Cerebellar nuclear complex (tissue), 1 donor: ENCODE measurements at regions not wholly inside any gene's neighbourhood (a gene's known extent, or its start where the extent isn't known, plus 50 kb on each side); places are given as distances from the start of the nearest gene placed in this dataset.

Experiments
- DNase-seq, 2 experiments: peaks; one replicate each; lab custom pipeline; 2025; lab: John Stamatoyannopoulos, UW

DNA sequence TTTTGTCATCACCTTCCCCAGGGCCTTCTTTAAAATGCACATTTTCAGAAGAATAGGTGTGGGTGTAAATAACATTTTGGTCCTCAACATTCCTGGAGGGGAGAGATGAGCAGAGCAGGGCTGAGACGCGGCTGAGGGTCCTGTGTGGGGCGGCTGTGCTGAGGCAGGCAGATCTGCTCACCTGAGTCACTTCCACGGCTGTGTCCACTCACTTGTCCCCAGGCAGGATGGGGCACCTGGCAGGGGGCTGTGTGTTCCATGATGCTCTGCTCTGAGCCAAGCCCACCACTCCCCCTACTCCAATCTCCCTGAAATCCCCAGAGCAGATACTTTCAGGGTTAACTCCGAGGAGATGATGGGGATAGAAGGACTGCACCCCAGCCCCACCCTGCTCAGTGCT lies 93.8 kb downstream of the GLRX3 start:
- no peak for DNase-seq

DNA sequence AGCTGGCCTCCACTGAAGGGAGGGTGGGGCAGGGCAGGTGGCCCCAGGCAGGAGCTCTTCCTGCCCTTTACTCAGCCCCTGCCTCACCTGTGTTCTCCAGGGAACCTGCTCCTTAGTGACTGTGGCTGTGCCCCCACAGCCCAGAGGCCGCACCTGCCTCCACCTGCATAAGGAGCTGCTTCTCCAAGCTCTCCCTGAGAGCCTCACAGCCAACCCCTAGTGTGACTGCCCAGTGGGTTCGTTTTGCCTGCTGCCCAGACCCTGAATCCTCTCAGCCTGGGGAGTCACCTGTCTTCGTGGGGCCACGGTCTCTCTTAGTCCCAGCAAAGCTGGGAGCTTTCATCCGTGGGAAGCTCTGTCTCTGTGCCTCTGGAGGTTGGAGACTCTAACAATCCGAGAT lies 94.4 kb downstream of the GLRX3 start:
- DNase-seq: no peak

DNA sequence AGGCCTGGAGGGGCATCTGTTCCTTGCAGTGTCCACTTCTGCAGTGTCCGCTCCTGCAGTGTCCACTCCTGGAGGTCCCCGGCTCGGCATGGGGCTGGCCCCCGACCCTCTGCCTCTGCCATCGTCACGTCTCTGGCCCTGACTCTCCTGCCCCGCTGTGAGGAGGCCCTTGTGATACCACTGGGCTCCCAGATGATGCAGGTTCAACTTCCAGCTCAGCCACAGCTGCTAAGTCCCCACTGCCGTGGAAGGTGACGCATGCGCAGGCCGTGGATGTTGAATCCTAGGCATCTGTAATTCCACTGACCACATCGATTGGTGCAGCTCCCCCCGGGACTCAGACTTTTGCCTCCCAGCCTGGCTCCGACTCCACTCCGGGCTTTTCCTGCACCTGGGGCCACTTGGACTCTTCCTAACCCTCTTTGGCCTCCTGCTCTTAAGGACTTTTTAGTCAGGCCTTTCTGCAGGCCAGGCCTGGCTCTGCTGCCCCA lies 95.1 kb downstream of the GLRX3 start:
- DNase-seq: no peak

DNA sequence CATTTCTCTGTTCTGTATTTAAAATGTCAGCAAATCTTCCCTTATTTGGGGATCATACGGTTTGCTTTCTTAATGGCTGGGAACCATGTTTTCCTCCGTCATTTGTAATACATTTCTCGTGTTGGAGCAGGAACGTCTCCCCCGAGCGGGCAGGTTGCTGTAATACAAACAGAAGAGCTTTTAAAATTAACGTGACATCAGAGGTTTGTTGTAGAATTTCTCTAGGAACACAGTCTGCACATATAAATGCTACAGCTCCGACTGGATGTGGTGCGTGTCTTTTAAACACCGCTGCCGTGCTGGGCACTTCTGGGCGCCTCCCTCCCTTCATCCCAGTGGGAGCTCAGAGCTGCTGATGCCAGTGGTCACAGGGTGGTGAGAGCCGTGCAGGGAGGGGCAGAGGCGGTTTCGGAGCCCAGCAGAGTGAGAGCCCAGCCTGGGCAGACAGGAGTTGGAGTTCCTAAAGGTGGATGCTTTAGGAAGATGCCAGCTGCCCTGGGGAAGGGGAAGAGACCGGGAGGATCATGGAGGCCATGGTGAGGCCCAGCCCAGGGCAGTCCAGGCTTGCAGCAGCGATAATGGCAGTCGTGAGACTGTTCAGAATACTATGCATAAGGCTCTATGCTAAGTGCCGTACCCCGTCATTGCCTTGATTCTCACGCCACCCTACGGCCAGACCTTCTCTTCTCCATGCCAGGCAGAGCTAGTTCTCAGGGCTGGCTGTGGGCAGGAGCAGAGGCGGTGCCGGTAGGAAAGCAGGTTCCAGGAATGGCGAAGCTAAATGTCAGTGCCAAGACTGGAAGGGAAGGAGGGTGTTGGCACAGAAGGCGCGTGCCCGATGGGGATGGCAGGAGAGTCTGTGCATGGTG lies 96.2 kb downstream of the GLRX3 start:
- DNase-seq: no peak

DNA sequence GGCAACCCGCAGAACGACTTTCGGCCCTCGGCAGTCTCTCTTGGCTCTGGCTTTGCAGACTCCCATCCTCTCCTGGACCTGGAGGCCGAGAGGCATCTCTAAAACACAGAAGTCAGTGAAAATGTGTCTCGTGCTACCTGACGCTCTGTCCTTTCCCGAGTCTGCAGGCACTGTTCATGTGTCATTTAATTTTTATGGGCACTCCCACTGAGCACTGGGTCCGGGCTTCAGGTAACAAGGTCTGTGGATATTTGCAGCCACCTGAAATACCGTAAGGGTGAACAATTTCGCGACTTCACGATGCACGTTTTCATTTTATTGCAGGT lies 96.8 kb downstream of the GLRX3 start:
- DNase-seq: no peak

DNA sequence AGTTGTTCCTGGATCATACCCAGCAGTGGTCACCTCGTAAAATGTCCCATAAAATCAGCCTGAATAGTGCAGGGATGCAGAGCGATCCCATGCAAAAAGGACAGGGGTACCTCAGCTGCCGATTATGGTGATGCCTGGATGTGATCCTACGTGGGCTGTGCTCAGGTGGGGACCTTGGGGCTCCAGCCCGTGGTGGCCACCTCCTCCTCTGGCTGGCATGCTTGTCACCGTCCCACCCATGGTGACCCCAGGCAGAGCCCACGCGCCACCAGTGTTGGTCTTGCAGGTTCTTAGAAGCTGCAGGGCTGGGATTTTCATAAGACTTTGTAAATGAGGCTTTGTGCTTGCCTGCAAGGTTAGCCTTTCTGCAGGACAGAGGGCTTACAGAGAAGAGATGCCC lies 97.2 kb downstream of the GLRX3 start:
- no peak for DNase-seq

DNA sequence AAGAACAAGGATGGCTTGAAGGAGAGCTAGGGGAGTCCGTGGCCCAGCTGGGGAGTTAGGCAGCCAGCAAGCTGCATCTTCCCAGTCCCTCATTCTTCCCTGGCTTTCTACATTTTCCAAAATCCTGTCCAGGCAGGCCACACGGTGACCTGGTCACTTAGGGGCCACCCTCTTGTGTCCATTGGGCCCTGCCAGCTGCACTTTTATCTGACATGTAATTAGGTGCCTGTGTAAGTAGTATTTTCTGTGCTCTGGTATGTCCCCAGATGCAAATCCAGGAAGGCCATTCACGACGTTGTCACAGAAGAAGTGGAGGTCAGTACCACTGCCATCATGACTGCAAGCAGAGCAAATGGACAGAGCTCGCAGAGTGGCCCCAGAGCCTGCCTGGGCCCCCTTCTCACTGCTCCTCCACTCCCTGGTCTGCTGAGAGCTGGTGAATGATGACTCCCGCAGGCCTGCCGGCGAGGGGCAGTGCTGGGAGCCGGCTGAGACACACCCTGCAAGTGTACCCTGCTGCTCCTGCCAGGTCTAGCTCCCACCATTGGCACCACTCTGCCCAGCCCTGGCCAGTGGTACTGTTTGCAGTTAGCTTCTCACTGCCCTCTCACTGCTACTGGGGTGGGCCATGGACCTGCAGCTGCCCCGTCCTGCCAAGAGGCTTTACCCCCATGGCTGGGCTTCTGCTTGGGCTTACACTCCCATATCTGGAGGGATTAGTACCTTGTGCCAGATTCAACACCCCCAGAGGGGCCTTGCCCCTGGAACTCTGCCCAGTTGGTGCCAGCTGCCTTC lies 98.2 kb downstream of the GLRX3 start:
- no peak for DNase-seq

DNA sequence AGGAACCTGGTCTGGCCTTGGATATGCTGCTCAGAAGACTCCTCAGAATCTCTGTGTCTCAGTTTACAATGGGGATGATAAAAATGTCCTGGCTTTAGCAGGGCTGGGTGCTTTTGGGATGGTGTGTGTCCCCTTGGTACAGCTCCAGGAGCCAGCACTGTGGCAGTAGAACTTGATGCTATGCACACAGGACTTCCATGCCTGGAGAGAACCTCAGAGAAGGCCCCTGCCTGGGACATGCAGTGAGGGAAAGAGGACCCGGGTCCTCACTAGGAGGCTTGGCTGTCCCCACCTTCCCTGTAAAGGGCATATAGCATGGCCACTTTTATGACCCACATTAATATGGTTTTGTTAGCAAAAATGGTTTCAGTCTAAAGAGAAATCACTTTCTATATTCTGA lies 100.5 kb downstream of the GLRX3 start:
- no peak for DNase-seq

DNA sequence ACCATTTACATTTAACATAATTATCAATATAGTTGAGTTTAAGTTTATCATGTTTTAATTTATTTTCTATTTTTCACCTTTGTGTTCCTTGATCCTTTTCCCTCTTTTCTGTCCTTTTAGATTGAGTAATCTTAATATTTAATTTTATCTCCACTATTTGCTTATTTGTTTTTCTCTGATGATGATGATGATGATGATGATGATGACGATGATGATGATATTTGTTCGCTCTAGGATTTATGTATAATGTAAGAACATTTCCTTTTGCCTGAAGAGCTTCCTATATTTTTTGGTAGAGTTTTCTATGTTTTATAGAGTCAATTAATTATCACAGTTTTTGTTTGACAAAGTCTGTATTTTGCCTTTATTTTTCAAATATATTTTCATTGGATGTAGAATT lies 104.2 kb downstream of the GLRX3 start:
- no peak for DNase-seq

DNA sequence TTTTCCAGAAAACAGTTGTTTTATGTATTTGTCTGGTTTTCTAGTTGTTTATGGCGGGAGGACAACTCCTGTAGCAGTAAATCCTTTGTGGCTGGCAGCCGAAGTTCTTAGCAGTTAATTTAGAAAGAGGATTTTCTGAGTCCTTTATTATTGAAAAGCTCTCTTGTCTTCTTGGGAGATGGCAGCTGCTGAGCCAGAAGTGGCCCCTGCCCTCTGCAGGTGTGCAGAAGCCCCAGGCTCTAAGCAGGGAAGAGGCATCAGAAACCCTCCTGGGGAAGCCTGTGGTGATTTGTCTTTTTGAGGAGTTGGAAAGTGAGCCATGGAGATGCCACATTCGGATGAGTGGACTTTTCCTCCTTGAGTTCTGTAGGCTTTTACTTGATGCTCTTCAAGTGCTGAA lies 106.3 kb downstream of the GLRX3 start:
- DNase-seq: no peak

DNA sequence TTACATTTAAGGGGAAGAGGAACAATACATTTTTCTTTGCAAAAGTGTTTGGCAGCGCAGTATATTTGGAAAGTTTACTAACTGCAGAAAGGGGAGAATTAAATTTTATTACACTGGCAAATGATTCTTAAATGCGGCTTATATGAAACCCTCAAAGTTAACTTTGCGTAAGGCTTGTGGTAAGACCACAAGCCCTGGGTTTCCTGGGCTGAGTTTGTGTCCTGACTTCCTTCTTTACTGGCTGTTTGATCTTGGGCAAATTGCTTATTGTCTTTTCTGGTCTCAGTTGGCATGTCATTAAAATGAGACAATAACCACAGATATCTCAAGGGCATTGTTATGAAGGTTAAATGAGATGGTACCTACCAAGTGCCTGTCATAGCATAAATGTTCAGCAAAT lies 106.8 kb downstream of the GLRX3 start:
- DNase-seq: no peak

DNA sequence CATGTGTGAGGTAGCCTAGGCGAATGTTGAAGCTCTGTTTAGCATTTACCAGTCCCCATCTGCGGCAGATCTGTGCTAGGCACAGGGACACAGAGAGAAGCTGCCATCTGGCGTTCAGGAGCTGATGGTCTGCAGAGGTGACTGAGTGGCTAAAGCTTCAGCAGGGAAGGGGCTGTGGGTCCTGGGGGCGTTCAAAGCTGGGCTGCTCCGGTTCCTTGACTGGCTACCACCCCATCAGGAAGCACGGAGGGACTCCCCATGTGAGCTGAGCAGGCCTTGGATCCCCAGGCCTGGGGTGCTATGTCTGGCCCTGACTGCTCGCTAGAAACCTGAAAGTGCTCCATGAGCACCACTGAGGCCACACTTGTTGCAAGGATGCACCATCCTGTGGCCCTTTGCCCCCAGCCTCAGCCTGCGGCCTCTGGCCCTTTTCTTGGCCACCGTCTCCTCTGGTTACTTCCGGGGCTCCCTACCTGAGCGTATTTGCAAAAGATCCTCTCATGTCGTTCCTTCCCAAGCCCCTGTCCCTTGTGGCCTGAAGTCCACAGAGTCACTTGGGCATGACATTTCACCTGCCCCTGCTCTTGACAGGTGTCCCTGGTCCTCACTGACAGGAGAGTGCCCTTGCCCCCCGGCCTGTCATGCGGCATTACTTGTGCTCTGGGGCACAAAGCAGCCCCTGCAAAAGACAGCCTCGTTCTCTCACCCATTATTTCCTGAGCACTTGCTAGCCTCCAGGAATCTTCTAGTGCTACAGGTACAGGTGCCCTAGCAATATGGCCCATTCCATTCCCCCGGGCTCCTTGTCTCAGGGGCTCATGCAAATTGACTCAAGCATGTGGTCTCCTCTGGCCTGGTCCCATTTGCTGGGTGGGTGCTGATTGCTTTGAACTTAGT lies 108.1 kb downstream of the GLRX3 start:
- no peak for DNase-seq

DNA sequence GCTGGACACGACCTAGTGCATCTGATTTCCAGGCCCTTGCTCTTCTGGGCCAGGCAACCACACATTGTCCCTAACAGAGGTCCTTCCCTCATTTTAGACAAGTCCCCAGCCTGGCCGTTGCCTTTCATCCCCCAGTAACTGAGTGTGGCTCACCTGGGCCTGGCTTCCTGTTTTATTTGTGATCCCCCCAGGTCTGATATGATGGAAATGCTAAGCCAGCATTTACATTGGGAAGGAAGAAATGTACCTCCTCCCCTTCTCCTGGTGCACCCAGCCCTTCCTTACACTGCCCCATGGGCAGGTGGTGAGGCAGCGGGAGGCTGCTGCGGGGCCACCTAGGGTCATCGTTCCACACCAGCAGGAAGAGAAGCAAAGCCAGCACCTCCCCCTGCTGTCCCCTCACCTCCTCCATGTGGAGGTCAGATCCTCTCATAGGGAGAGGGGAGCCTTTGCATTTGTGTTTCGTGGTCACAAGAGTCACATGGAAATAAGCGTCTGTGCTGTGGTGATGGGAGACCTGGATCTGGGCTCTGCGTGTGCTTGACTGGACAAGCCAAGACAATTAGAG lies 108.8 kb downstream of the GLRX3 start:
- no peak for DNase-seq

DNA sequence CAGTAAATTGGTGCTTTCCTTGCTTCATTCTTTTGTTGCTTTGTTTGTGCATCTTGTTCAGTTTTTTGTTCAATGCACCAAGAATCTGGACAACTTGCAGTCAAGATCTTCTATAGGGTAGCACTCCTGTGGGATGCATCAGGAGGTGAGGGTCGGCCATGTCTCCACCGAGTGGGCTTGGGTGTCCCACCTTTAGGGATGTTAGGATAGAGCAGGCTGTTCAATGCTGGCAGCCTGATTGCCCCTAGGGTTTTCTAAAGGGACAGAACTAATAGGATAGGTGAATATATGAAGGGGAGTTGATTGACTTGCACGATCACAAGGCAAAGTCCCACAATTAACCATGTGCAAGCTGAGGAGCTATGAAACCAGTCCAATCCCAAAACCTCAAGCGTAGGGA lies 109.9 kb downstream of the GLRX3 start:
- no peak for DNase-seq

DNA sequence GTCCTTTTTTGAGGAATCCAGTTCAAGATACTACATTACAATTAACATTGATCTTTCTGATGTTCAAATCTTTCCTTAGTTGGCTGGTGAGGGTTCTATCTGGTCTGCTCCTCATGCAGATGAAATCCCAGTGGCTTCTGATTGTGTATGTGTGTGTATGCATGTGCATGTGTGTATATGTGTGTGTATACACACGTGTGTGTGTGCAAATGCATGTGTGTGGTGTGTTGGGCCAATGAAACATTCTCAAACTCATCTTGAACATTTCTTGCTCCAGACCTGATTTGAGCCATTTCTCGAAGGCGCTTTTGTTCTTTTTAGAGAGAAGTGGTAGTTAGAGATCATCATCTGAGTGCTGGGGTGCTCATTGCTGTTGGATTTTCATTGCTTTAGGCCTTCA lies 113.9 kb downstream of the GLRX3 start:
- DNase-seq: no peak

DNA sequence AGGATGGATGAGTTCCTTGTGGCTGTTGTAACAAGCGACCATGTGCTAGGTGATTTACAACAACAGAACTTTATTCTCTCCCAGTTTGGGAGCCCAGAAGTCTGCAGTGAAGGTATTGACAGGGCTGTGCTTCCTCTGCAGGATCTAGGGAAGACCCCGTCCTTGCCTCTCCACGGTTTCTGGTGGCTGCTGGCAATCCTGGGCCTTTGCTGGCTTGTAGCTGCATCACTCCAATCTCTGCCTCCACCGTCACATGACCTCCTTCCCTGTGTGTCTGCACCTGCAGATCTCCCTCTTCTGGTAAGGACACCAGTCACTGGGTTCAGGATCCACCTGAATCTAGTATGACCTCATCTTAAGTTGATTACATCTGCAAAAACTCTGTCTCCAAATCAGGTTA lies 115.6 kb downstream of the GLRX3 start:
- no peak for DNase-seq

DNA sequence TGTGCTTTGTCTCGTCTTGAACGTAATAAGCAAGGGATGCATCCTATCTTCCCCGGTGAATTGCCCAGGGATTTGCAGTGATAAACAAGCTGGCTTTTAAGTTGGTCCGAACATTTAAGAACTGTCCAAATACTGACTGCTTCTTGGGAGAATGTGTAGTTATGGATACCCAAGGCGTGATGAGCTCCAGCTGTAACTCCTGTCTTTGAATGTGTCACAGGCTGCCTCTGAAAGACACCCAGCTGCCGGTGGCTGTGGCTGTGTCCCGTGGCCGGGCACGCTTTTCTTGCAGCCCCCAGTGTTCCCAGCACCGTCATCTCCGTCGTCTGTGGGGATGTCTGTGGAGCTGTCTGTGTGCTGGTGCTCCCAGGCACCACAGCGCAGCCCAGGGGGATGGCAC lies 118.1 kb downstream of the GLRX3 start:
- no peak for DNase-seq

DNA sequence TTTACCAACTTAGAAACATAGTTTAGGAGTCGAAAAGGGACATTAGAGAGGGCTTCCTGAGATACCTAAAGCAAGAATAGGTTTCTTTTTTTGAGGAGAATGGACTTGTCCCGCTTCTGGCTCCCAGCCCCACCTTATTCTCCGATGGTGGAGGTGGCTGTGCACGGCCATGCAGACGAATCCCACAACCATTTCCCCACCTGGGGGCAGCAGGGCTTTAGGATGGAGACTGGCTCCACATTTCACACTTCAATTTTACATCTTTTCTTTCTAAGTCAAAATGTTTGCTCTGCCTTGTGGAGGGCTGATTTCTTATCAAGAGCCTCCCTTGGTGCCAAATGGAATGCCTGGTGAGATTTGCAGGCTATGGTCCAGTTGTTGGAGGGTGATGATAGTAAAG lies 118.5 kb downstream of the GLRX3 start:
- no peak for DNase-seq

DNA sequence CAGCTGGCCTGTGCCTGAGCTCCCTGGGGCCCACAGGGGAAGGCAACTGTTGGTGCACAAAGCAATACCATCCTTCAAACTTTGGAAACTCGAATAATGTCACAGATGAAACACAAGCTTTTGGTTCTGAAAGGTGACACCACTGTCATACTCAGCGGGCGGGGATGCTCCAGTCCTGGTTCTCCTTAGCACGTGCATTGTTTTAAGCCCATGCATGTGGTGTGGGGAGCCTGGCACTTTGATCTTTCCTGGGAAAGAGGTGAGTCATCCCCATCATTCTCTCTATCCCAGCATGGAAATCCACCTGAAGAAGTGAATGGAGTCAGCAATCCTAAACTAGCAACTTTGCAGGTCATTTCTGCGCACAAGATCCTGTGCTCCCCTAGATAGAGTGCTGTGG lies 119.6 kb downstream of the GLRX3 start:
- no peak for DNase-seq

DNA sequence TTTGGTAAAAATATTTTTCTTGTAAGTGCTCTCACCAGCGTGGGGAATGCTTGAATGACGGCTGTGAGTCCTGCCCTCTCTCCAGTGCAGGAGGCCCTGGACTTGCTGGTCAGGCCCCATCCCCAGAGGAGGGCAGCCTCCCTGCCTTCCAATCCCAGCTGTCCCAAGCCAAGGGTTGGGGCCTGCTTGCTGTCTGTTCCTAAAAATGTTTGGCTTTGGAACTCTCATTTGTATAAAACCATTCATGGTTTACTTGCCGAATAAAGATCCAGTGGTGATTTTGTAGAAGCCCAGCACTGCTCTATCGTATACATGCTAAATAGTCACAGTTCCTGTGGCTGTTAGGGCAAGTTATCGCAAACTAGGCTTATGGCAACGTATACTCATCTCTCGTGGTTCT lies 121.7 kb downstream of the GLRX3 start:
- DNase-seq: no peak

DNA sequence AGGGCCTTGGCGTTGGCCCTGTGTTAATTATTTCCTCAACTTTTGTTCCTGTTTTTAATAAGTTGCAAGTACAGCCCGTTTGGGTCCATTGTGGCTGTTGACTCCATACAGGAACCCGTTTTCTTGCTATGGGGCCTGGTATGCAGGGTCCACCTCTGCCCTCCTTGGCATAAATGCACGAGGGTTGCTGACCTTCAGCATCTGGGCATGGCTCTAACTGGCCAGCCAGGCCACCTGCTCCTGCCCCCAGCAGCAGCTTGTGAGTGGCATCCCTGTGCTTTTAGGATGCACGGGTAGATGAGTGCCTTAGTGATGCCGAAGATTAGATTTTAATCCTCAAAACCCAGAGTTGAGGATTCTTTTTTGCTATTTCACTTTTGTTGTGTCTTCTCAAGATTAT lies 123.2 kb downstream of the GLRX3 start:
- no peak for DNase-seq

DNA sequence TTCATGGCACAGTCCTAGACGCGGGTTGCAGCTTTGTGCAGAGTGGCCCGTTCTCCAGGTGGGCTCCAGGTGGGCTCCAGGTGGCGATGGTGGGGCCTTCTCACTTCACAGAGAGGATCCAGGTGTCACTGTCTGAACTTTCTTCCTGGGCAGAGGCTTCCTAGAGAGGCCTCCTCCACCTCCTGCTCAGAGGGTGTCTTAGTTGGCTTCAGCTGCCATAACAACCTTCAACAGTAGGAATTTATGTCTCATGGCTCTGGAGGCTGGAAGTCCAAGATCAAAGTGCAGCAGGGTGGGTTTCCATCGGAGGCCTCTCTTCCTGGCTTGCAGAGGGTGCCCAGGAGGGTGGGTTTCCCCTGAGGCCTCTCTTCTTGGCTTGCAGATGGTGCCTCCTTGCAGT lies 125.1 kb downstream of the GLRX3 start:
- DNase-seq: no peak
